Erythroblast (primary cell): ENCODE measurements at regions not wholly inside any gene's neighbourhood (a gene's known extent, or its start where the extent isn't known, plus 50 kb on each side); places are given as distances from the start of the nearest gene placed in this dataset.
"Not testable (repeated sequence)": the region's sequence is repeated elsewhere in the genome, so short reads cannot be mapped to it uniquely, and the experiment has no call there.

Experiments
- GATA1 ChIP-seq: IDR thresholded peaks from 2 replicates; pipeline ENCODE4 v1.6.1; 2011; ENCODE audit warnings: low read depth, mild to moderate bottlenecking, control low read depth, low read length, moderate library complexity
- POLR2A ChIP-seq: IDR thresholded peaks from 2 replicates; pipeline ENCODE4 v1.6.1; 2011; ENCODE audit warnings: mild to moderate bottlenecking, low read length

GRCh38 chr1:83309035-83309434 is 689.9 kb downstream of the TTLL7 start:
- TF ChIP-seq POLR2A, GATA1: not testable (repeated sequence)
